GM19397 (cell line): ENCODE measurements at regions not wholly inside any gene's neighbourhood (a gene's known extent, or its start where the extent isn't known, plus 50 kb on each side); places are given as distances from the start of the nearest gene placed in this dataset.
"Not testable (repeated sequence)": the region's sequence is repeated elsewhere in the genome, so short reads cannot be mapped to it uniquely, and the experiment has no call there.

Experiments used
- ATAC-seq: cut with Tn5 transposase; IDR thresholded peaks from one replicate; pipeline ENCODE4 v1.9.1; 2021; ENCODE audit warnings: mild to moderate bottlenecking, moderate library complexity; ENCODE audit not compliant: unreplicated experiment

DNA sequence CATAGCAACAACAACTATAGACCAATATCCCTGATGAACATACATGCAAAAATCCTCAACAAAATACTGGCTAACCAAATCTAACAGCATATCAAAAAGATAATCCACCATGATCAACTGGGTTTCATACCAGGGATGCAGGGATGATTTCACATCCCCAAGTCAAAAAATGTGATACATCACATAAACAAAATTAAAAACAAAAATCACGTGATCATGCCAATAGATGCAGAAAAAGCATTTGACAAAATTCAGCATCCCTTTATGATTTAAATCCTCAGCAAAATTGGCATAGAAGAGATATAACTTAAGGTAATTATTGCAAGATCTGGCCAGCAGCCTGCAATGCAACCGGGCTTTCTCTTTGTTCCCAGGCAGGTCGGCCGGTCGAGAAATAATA is 735.1 kb upstream of the SGO1 start:
- ATAC-seq: not testable (repeated sequence)

DNA sequence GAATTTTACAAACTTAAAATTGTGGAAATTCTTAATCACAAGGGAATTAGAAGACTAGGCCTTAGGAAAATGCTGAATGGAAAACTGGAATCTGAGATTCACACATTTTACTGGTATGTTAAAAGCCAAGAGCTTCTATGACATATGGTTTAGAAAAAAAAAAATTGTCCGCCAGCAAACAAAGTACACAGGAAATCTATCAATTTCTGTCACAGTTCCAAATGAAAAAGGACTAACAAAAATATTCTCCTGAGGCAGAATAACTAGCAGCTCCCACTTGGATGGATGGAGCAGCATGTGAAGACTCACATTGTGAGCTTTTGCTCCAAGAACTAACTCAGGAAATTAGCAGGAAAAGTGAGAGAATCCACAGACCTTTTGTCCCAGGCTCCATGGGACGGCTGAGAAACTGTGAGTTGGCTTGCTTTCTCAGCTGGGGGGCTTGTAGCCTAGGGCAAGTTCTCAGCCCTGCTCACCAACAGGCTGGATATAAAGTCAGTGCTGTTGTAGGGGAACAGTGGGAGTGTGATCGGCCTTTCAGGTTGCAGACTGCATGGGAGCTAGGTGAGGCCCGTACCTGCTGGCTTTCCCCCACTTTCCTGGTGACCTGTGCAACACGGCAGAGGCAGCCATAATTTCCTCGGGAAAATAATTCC is 731.1 kb upstream of the SGO1 start:
- ATAC-seq: no peak

DNA sequence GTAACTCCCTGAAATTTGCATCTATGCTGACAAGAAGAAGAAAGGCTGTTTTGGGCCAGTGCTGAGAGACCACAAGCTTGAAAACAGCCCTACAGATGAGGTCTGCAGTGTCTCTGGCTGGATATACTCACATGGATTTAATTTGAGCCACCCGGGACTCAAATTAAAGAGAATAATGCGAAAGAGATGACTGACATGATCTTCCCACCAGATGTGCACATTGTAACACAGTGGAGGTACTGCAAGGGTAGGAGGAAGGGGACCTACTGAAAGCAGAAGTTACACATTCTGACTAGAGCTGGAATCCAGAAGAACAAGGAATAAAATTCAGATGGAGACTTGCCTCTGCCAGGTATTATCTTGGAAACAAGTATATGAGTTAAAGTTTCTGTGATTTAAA is 728.3 kb upstream of the SGO1 start:
- ATAC-seq: no peak

DNA sequence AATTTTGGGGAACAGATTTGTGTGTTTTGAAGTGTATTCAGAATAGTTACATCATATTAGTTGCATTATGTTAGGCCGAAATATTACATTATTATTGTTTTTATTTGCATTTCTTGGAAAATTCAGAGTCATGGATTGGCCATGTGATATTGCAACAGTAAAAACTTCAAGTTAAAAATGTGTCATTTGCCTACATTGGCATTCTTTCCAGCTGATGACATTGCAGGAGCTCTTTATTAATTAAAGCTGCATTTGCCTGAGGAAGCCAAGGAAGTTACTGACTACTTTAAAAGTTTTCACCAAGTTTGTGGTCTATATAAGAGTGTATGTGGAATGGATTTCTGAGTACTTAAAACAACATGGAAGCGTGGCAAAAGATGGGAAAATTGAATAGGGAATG is 726.4 kb upstream of the SGO1 start:
- ATAC-seq: no peak

DNA sequence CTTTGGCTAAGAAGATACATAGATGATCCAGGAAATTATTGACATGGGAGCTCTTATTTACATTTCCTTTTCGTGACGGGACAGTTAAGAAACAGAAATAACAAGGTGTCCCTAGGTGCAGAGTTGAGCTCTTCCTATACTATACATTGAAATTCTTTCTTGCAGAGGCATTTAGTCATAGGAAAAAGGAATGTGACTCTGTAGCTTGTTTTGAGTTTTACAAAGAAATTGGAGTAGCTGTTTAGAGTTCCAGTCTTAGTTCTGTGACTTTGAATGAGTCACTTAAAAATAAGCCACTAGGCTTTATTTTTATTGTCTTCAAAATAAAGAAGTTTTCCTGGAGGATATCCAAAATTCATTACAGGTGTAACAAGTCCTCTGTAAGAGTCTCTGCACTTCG is 723.5 kb upstream of the SGO1 start:
- ATAC-seq: no peak

DNA sequence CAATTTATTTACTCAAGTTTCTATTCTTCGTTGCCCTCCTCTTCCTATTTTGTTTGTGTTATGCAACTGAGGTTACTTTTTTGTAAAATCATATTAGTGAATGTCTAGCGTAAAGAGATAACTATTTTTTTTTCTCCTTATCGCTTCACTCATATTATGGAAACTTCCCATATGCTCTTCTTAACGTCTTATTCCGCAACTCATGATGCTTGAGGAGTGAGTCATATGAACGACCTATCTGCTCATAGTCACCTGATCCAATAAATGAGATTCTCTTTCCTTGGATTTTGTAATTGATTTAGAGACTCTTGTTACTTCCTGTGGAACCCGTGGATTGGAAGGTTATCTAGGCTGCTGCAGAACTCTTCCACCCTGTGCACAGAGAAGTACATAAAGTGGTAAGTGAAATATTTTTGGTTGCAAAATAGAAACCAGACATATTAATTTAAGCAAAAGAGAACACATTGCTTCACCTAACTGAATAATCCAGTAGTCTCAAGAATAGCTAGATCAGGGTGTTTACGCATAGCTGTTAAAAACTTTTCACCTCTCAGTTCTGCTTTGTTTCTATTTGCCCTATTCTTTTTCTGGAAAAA is 719.3 kb upstream of the SGO1 start:
- no peak for ATAC-seq

DNA sequence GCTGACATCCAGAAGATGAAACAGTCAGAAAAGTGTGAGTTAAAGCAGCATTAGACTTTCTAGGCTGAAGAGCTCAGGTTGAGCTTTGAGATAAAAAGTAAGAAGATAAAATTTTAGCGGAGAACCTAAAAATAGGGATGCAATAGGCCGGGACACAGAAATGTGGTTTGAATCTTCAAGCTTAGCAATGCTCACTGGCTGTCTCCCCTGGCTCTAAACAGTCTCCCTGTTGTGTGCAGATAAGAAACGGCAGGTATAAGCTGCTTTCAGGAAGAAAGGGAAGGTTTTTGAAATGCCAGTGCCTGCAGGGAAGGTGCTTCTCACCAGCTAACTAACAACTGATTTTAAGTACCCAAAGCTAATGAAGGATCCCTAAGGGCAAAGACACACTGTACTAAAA is 718.7 kb upstream of the SGO1 start:
- ATAC-seq: no peak

DNA sequence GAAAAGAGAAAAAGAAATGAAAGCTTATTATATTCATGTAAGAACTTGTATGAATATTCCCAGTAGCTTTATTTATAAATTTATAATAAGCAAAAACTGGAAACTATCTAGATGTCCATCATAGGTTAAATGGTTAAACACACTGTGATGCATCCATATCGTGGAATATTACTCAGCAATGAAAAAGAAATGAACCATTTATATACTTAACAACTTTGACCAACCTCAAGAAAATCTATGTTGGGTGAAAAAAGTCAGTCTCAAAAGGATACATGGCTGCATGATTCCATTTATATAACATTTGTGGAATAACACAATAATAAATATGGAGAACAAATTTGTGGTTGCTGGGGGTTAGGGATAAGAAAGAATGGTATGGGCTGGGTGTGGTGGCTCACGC is 713.0 kb upstream of the SGO1 start:
- no peak for ATAC-seq

DNA sequence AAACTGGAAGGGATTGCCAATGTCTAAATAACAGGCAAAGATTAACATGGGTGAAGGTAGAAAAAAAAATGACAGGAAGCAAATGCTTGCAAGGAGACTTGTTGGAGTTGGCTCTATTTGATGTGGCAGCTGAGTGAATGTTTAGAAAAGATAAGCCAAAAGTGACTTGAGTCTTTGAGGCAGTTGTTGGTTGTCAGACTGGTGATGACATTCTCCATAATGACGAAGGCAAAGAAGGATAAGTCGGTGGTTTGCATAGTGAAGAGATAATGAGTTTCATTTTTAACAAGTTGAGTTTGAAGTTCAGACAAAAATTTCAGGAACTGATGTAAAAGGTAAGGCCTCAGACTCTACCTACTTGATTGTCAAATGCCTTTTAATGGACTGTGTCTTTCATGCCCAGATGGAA is 704.1 kb upstream of the SGO1 start:
- ATAC-seq: no peak

DNA sequence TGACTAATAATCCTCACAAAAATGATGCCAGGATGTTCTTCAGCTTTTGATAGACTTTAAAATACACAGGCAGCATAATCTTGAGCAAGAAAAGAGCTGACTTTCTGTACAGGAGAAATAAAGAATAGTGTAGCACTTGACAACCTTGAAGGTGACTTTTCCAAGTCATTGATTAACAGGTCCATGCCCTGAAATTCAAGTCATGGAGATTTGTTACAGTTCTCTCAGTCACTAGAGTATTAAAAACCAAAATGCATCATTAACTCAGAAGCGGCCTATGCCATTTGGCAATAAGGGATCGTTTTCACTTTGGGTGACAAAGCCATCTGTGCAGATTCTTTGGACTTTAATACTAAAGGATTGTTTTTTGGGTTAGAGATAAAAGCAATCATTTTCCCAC is 692.7 kb upstream of the SGO1 start:
- ATAC-seq: no peak

DNA sequence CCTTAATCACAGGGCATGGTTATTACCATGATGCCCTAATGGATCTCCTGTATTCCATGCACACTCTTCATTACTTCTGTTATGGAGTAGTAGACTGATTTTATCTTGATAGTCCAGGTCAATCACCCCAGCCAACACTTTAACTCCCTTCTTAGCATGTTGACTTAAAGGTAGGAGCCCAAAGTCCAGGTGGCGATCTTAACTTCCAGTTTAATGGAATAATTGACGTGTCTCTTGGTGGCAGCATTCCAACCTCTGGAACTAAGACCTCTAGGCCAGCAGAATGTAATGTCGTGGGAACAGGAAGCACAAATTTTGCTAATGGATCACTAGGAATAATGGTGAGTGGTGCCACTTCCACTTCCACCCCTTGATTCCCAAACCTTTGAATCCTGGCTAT is 687.2 kb upstream of the SGO1 start:
- ATAC-seq: no peak

DNA sequence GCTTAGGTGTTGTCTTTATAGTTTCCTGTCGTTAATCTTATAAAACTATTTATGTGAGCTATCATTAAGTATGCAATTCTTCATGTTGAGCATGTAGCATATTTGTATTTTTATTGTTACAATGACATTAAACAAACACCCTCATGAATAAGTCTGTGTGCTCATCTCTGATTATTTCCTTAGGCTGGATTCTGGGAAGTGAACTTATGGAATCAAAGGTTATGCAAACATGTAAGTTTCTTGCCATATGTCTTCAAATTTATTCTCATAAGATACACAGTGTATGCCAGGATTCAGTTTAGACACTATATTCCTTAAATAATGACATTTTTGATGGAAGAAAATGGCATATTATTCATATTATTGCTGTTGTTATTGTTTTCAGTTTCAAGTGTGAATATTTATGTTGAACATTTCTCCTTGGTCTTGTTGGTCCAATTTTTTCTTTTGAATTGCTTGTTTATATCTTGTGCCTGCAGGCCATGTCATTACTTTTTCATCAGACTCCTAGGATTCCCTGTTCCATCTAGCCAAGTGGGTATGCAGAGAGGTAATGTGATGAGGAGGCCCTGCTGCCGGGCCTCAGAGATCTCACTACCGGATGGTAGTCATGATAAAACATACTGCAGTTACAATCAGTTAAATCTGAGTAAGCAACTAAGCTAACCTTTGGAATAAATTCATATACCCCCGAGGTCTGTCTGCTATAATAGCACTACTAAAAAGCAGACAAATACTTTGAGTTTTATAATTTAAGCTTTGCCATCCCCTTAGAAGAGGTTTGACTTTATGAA is 684.3 kb upstream of the SGO1 start:
- ATAC-seq: no peak

DNA sequence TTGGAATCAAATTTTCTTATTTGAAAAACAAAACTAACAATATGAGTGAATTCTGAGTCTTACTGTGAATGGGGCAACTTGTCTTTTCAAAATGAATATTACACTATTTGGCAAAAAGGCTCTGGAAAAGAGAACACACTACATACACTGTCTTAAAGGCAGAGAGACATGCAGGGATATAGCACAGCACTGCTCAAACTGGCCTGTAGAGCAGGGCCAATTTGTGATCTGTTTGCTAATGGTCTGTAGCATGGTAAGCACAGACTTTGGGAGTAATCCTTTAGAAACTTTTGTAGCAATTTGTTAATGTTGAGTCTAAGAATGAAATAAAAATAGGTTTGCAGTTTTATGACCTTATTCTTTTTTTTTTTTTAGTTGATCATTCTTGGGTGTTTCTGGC is 679.8 kb upstream of the SGO1 start:
- no peak for ATAC-seq

DNA sequence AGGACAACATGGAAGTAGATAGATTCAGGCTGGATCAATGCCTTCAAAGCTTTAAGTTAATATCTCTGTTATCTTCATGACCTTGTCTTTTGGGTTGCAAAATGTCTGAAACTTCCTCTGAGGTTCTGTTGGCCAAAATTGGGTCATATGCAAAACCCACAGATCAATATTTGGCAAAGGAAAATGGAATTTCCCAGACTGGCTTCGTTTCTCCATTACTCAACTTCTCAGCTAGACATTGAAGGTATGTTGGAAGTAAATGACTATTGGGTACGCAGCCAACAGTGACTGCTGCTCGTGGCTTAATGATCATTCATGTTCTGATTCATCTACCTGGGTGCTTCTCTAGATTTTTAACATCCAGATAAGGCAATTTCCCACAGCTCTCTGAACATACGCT is 675.4 kb upstream of the SGO1 start:
- ATAC-seq: no peak

DNA sequence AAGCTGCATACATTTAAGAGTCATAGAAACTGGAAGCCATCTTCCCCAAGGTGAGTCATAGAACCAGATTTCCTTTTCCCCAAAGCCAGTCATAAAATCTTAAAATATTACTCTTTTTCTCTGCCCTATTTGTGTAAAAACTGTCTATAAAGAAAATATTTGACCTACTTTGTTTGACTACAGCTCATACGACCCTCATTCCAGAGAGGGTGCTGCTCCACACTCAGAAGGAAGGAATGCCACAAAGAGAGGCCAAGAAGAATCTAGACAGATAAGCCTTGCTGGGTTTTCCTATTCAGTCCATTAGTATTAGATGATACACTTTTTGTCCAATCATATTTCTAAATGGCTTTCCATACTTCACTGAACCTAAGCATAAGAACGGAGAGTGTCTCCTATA is 671.6 kb upstream of the SGO1 start:
- ATAC-seq: no peak

DNA sequence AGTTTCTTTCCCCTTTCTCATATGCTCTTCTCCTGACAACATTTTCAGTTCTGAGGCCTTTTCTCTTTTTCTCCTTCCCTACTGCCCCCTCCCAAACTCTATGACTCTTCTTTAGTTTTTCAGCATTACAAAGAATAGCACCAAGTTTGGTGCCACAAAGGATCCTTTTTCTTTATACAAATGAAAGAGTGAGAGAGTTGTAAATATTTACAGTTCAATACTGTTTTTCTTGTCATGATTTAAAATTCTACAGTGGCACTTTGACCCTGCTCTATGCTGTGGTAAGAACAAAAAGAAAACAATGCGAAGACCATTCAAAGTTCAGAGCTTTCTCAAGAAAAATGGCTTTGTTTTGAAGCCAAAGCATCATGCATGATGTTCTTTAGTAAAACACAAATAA is 667.9 kb upstream of the SGO1 start:
- no peak for ATAC-seq

DNA sequence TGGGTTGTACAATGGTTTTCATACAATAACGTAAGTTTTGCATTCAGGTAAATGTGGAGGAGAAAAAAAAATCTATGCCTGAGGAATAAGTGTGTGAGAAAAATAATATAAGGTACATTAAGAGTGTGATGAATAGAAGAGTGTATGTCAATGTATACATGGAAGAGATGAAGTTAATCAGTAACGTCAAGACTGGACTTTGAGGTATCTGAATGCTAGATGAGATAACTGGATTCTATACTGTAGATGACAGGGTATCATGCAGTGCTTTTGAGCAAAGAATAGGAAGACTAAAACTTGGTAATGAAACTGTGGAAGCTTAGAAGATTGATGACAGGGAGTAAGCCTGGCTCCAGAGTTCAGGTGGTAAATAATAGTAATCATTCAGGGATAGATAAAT is 666.7 kb upstream of the SGO1 start:
- ATAC-seq: no peak

DNA sequence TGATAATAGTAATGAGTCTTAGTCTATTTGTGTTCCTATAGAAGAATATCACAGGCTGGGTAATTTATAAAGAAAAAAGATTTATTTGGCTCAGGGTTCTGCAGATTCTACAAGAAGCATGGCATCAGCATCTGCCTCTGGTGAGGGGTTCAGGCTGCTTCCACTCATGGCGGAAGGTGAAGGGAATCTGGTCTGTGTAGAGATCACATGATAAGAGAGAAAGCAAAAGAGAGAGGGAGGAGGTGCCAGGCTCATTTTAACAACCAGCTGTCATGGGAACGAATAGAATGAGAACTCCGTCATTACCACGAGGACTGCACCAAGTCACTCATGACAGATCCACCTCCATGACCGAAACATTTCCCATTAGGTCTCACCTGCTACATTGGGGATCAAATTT is 664.0 kb upstream of the SGO1 start:
- ATAC-seq: no peak

DNA sequence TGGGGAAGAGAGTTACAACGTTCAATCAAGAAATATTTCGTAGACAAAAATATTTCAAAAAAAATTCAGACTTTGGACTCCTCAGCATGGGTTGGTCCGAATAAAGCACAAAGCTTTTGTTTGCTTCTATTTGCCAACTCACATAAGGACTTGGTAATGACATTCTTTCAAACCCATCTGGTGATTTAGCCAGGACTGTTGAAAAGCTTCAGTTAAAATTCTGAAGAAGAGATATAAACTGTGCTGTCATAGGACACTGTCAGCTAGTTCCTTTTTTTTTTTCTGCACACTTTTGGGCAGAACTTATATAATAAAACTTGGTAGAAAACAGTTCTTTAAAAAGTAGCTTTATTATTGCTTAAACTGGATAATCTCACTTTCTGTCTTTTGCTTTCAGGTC is 660.8 kb upstream of the SGO1 start:
- no peak for ATAC-seq

DNA sequence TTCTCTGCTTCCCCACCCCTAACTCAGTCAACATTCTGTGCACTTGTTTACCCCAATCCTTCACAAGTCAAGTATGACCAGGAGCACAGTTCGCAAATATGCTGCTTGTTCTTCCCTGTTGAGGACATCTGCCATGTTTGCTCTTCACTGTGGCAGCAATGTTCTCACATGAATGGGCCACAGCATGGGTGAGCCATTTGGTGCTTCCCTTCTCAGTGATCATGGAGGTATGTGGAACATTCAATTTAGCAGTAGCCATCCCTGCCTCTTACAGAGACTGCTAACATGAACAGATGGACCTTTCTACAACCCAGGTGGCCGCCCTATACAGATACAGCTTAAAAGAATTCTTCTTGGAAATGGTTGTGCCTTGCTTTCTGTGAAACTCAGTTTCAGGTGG is 660.1 kb upstream of the SGO1 start:
- no peak for ATAC-seq

DNA sequence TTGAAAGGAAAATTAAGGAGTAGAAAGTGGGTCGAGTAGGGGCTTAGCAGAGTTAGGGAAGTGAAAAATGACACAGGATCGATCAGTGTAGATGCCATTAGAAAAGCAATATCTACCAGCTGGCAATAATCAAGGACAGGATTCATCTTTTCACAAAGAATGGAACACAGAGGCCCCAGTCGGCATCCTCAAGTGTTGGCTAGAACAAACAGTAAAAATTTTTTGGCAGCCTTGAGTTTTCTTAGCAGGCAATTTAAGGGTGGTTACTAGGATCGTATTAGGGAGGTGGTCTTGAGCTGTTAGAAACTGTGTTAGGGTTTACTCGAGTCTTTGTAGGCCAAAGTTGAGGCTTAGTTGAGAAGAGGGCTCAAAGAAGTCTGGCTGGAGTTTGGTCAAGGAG is 658.8 kb upstream of the SGO1 start:
- no peak for ATAC-seq
